Caco-2 (cell line): ENCODE measurements at regions not wholly inside any gene's neighbourhood (a gene's known extent, or its start where the extent isn't known, plus 50 kb on each side); places are given as distances from the start of the nearest gene placed in this dataset.

Experiments used
- BruUV-seq: library from RNA; stranded (reverse); fragments of 400-500 nt; replicated peaks from 2 replicates; lab custom pipeline; 2021; lab: Mats Ljungman, UMichigan
- CTCF ChIA-PET: fragments of 300-600 bp; sonication (Branson Sonifier 250); formaldehyde crosslinking; loops from one replicate; lab custom pipeline; 2022; ENCODE audit warnings: antibody characterized with exemption; lab: Charles Lee
- POLR2A ChIA-PET: fragments of 300-600 bp; sonication (Branson Sonifier 250); formaldehyde crosslinking; loops from one replicate; lab custom pipeline; 2022; ENCODE audit warnings: antibody characterized with exemption; lab: Charles Lee
- DNase-seq, 2 experiments: peaks; one replicate each; pipeline versions ENCODE4 v3.0.0 to v3.0.0-alpha.2; 2020 to 2022
- H3K27me3 ChIP-seq: replicated peaks from 2 replicates; pipeline ENCODE4 v1.6.0; 2011; ENCODE audit warnings: low read length; ENCODE audit not compliant: control insufficient read depth, insufficient read depth
- H3K36me3 ChIP-seq: 2 replicates; pipeline ENCODE4 v1.5.1; 2011; ENCODE audit warnings: low read length; ENCODE audit not compliant: control insufficient read depth, insufficient read depth
- H3K4me1 ChIP-seq: fragments of 250-450 bp; sonication (Bioruptor Pico); 2 replicates; pipeline ENCODE4 v1.5.1; 2020; ENCODE audit warnings: mild to moderate bottlenecking
- H3K4me3 ChIP-seq: 2 replicates; pipeline ENCODE4 v1.5.1; 2011; ENCODE audit warnings: low read depth, mild to moderate bottlenecking, control low read depth, low read length
- H3K9me3 ChIP-seq: fragments of 250-450 bp; sonication (Bioruptor Pico); 2 replicates; pipeline ENCODE4 v1.5.1; 2020; ENCODE audit warnings: mild to moderate bottlenecking, moderate library complexity
- H3K27ac Mint-ChIP-seq: one replicate; pipeline ENCODE4 v1.8.0; 2022; ENCODE audit warnings: mixed read lengths; ENCODE audit not compliant: unreplicated experiment
- H3K27me3 Mint-ChIP-seq: one replicate; pipeline ENCODE4 v1.8.0; 2022; ENCODE audit warnings: mixed read lengths; ENCODE audit not compliant: insufficient read depth, unreplicated experiment
- H3K36me3 Mint-ChIP-seq: one replicate; pipeline ENCODE4 v1.8.0; 2022; ENCODE audit warnings: mild to moderate bottlenecking, mixed read lengths; ENCODE audit not compliant: insufficient read depth, unreplicated experiment
- H3K4me1 Mint-ChIP-seq: one replicate; pipeline ENCODE4 v1.8.0; 2022; ENCODE audit warnings: low read depth, mixed read lengths; ENCODE audit not compliant: unreplicated experiment
- H3K4me3 Mint-ChIP-seq: one replicate; pipeline ENCODE4 v1.8.0; 2022; ENCODE audit warnings: mild to moderate bottlenecking, moderate library complexity, mixed read lengths; ENCODE audit not compliant: unreplicated experiment
- H3K9me3 Mint-ChIP-seq: one replicate; pipeline ENCODE4 v1.8.0; 2022; ENCODE audit warnings: mixed read lengths; ENCODE audit not compliant: unreplicated experiment
- intact Hi-C: fragments of 100-400 bp; cut with micrococcal nuclease; formaldehyde crosslinking; loops from one replicate; pipeline ENCODE4 v1.10.0; 2022; ENCODE audit not compliant: unreplicated experiment
- TF ChIP-seq, protein P1 (sequence below), 2 experiments: fragments of 200-600 bp in 1 of 2; IDR thresholded peaks; 1 replicate in 1 of 2; 2 replicates in 1 of 2; pipeline versions ENCODE4 v1.5.1 to v1.8.0; 2011 to 2022; ENCODE audit warnings: antibody characterized with exemption in 1 of 2, control low read depth in 1 of 2, inconsistent platforms in 1 of 2, low read depth in 1 of 2, low read length in 1 of 2, mild to moderate bottlenecking in 1 of 2, moderate library complexity in 1 of 2; ENCODE audit not compliant: insufficient read depth in 1 of 2, severe bottlenecking in 1 of 2, unreplicated experiment in 1 of 2

DNA sequence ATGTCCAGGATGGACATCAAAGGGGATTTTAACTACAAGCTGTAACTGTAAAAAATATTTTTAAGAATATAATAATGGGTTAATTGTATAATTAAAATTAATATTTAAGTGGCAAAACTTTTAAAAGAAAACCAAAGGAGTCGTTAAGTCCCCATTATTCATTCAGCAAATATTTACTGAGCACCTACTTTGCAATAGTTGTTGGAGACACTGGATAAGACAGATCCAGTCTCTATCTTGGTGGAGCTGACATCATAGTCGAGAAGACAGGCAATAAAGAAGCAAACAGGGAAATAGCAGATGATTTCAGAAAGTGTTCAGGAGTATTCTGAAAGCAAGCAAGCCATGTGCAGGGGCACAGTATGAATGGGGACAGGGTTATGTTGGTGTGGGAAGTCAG, 137.0 kb downstream of the CEBPB start:
- ChIA-PET CTCF (interaction anchor here (0.6 to 1.2 kb wide), 3 partner anchors 9 to 211 kb away, joined by 3 read pairs; no protein-coding TSS in a partner anchor), POLR2A (no interaction called here)
- H3K4me1 ChIP-seq: peaks cover 15% of the 10 kb centered on the region; the same call in 1 of the 2 replicates
- H3K27me3 ChIP-seq: no peaks in the 10 kb centered on the region
- TF ChIP-seq, protein P1, sequence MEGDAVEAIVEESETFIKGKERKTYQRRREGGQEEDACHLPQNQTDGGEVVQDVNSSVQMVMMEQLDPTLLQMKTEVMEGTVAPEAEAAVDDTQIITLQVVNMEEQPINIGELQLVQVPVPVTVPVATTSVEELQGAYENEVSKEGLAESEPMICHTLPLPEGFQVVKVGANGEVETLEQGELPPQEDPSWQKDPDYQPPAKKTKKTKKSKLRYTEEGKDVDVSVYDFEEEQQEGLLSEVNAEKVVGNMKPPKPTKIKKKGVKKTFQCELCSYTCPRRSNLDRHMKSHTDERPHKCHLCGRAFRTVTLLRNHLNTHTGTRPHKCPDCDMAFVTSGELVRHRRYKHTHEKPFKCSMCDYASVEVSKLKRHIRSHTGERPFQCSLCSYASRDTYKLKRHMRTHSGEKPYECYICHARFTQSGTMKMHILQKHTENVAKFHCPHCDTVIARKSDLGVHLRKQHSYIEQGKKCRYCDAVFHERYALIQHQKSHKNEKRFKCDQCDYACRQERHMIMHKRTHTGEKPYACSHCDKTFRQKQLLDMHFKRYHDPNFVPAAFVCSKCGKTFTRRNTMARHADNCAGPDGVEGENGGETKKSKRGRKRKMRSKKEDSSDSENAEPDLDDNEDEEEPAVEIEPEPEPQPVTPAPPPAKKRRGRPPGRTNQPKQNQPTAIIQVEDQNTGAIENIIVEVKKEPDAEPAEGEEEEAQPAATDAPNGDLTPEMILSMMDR (IDR thresholded peaks at IDR 0.05; ENCODE audit: insufficient read depth in 1 of 2, low read depth in 1 of 2, low read length in 1 of 2, severe bottlenecking in 1 of 2, unreplicated experiment in 1 of 2): no peak
- DNase-seq: no peak
- no peaks in the 10 kb centered on the region for H3K27me3 Mint-ChIP-seq
- peaks cover 12% of the 10 kb centered on the region for H3K4me1 Mint-ChIP-seq
- H3K4me3 Mint-ChIP-seq: no peak overlapping the region
- H3K9me3 ChIP-seq: no peaks in the 10 kb centered on the region
- H3K4me3 ChIP-seq: no peak overlapping the region
- no peaks in the 10 kb centered on the region for H3K9me3 Mint-ChIP-seq
- BruUV-seq: no TSS peak
- intact Hi-C loops: no loop called here
- H3K27ac Mint-ChIP-seq: peak overlapping the region; percentile 6
- no peaks in the 10 kb centered on the region for H3K36me3 ChIP-seq
- no peaks in the 10 kb centered on the region for H3K36me3 Mint-ChIP-seq

- Mint-ChIP-seq H3K36me3 (no peaks in the 10 kb centered on the region), H3K4me1 (peaks cover 12% of the 10 kb centered on the region), H3K27me3 (no peaks in the 10 kb centered on the region), H3K4me3 (no peak overlapping the region), H3K9me3 (no peaks in the 10 kb centered on the region), H3K27ac (peak overlapping the region; percentile 6)
- no peak for DNase-seq
- TF ChIP-seq, protein P1 (IDR thresholded peaks at IDR 0.05; ENCODE audit: insufficient read depth in 1 of 2, low read depth in 1 of 2, low read length in 1 of 2, severe bottlenecking in 1 of 2, unreplicated experiment in 1 of 2): no peak
- no peaks in the 10 kb centered on the region for H3K36me3 ChIP-seq
- intact Hi-C loops: no loop called here
- POLR2A ChIA-PET: interaction anchor here (0.8 kb wide), 1 partner anchor 10 kb away, joined by 3 read pairs; no protein-coding TSS in a partner anchor
- CTCF ChIA-PET: interaction anchor here (1.2 kb wide), 2 partner anchors 9 to 127 kb away, joined by 3 read pairs; no protein-coding TSS in a partner anchor
- peaks cover 15% of the 10 kb centered on the region; the same call in 1 of the 2 replicates for H3K4me1 ChIP-seq
- H3K9me3 ChIP-seq: no peaks in the 10 kb centered on the region
- no peak overlapping the region for H3K4me3 ChIP-seq
- BruUV-seq: no TSS peak
- no peaks in the 10 kb centered on the region for H3K27me3 ChIP-seq
Observed at GRCh38 chr20:50328222-50328979, 137.8 kb downstream of the CEBPB start.

- Mint-ChIP-seq H3K27me3 (no peaks in the 10 kb centered on the region), H3K9me3 (no peaks in the 10 kb centered on the region), H3K27ac (no peak overlapping the region), H3K4me1 (peaks cover 12% of the 10 kb centered on the region), H3K36me3 (no peaks in the 10 kb centered on the region), H3K4me3 (no peak overlapping the region)
- H3K9me3 ChIP-seq: no peaks in the 10 kb centered on the region
- ChIA-PET CTCF (interaction anchor here (0.6 to 1.2 kb wide), 3 partner anchors 10 to 213 kb away, joined by 3 to 7 read pairs (median 3); no protein-coding TSS in a partner anchor), POLR2A (interaction anchor here (0.6 to 0.8 kb wide), 2 partner anchors 9 to 415 kb away, joined by 3 read pairs; no protein-coding TSS in a partner anchor)
- DNase-seq: no peak
- H3K36me3 ChIP-seq: no peaks in the 10 kb centered on the region
- no peak overlapping the region for H3K4me3 ChIP-seq
- no TSS peak for BruUV-seq
- H3K4me1 ChIP-seq: peaks cover 15% of the 10 kb centered on the region; the same call in 1 of the 2 replicates
- no peaks in the 10 kb centered on the region for H3K27me3 ChIP-seq
- TF ChIP-seq, protein P1 (IDR thresholded peaks at IDR 0.05; ENCODE audit: insufficient read depth in 1 of 2, low read depth in 1 of 2, low read length in 1 of 2, severe bottlenecking in 1 of 2, unreplicated experiment in 1 of 2): no peak
- intact Hi-C loops: no loop called here
Observed at GRCh38 chr20:50328996-50329898, 138.6 kb downstream of the CEBPB start.
